ENCODE measurements at regions not wholly inside any gene's neighbourhood (a gene's known extent, or its start where the extent isn't known, plus 50 kb on each side); places are given as distances from the start of the nearest gene placed in this dataset.

GRCh38 chr10:43897765-43898419, 249.2 kb upstream of the ZNF32 start:
- TF ChIP-seq CTCF (conservative IDR thresholded peaks at IDR 0.05 in 1 of 2, IDR thresholded peaks at IDR 0.05 in 1 of 2; ENCODE audit: extremely low read depth in 1 of 2, insufficient read depth in 1 of 2, low read depth in 1 of 2, low read length in 2 of 2) (no peak), EZH2 (IDR thresholded peaks at IDR 0.05; ENCODE audit: borderline replicate concordance, low read length) (no peak)
